ENCODE measurements at regions not wholly inside any gene's neighbourhood (a gene's known extent, or its start where the extent isn't known, plus 50 kb on each side); places are given as distances from the start of the nearest gene placed in this dataset.

GRCh38 chr7:132732321-132732865, 156.1 kb upstream of the PLXNA4 start:
- TF ChIP-seq, protein P1, sequence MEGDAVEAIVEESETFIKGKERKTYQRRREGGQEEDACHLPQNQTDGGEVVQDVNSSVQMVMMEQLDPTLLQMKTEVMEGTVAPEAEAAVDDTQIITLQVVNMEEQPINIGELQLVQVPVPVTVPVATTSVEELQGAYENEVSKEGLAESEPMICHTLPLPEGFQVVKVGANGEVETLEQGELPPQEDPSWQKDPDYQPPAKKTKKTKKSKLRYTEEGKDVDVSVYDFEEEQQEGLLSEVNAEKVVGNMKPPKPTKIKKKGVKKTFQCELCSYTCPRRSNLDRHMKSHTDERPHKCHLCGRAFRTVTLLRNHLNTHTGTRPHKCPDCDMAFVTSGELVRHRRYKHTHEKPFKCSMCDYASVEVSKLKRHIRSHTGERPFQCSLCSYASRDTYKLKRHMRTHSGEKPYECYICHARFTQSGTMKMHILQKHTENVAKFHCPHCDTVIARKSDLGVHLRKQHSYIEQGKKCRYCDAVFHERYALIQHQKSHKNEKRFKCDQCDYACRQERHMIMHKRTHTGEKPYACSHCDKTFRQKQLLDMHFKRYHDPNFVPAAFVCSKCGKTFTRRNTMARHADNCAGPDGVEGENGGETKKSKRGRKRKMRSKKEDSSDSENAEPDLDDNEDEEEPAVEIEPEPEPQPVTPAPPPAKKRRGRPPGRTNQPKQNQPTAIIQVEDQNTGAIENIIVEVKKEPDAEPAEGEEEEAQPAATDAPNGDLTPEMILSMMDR (IDR thresholded peaks at IDR 0.05): no peak
- no peak for TF ChIP-seq POLR2A (IDR thresholded peaks at IDR 0.05)

Measured in heart left ventricle (tissue), 13 donors.